ENCODE measurements at regions not wholly inside any gene's neighbourhood (a gene's known extent, or its start where the extent isn't known, plus 50 kb on each side); places are given as distances from the start of the nearest gene placed in this dataset.
"Not testable (repeated sequence)": the region's sequence is repeated elsewhere in the genome, so short reads cannot be mapped to it uniquely, and the experiment has no call there.

DNA sequence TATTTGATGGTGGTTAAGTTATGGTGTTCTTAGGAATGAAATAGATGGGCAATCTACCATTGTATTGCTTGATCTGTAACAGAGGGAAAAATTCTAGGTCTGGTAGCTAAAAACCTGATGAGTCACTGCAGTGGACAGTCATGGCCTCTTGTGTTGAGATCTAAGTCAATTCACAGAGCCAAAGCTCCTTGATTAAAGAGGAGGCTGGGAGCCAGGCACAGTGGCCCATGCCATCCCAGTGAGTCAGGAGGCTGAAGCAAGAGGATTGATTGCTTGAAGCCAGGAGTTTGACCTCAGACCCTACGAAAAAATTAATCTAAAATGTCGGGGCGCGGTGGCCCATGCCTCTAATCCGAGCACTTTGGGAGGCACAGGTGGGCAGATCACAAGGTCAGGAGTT lies 67.1 kb upstream of the KPNA3 start:
- in situ Hi-C loops (cut with HindIII; ENCODE audit: low pct_ligation_motif_present, low pct_unique_long_range_greater_than_20kb, low sequenced_read_pairs) = no loop called here
- DNase-seq = peak; percentile 37

DNA sequence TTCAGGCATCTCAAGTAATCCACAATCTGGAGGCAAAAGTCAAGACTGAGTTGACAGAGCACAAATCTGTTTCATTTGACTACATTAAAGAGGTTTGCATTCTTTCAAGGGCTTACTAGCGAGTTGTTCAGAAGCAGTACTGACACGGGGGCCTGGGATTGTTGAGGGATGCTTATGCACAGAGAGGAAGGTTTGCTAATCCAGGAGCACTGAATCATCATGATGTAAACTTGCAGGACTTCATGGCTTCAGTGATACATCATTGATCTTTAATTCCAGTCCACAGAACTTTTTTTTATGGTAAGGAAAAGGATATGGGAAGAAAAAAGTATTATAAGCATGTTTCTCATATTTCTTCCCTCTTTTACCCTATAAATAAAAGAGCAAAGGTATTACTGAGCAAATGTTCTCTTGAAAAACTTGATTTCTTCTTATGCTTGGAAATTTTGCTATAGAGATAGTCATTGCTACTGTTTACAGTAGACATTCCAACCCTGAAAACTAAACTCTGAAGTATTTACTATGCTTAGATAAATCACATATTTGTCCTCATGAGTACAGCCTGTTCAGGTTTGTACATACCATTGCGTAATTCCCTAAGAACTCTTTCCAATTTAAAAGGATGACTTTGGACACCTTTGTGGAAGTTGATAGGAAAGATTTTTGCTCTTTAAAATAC lies 65.8 kb upstream of the KPNA3 start:
- in situ Hi-C loops (cut with HindIII; ENCODE audit: low pct_ligation_motif_present, low pct_unique_long_range_greater_than_20kb, low sequenced_read_pairs) = no loop called here
- peak; percentile 25 for DNase-seq

DNA sequence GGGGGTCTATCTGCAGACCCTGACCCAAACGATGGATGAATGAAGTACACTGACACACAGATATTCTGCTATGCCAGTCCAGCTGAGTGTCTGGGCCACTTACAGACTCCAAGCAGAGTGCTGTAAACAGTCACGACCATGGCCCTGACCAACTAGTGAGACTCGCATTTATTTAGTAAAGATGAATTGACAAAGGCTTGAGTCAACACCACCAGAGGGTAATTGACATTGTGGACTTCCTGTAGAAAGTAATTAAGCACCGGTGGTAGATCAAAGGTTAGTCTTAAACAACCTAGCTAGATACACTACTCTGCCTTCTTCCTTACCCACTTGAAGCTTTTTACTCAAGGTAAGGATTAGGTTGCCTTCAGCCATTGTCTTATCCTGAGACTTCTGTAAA lies 63.4 kb upstream of the KPNA3 start:
- in situ Hi-C loops (cut with HindIII; ENCODE audit: low pct_ligation_motif_present, low pct_unique_long_range_greater_than_20kb, low sequenced_read_pairs) = no loop called here
- no peak for DNase-seq

DNA sequence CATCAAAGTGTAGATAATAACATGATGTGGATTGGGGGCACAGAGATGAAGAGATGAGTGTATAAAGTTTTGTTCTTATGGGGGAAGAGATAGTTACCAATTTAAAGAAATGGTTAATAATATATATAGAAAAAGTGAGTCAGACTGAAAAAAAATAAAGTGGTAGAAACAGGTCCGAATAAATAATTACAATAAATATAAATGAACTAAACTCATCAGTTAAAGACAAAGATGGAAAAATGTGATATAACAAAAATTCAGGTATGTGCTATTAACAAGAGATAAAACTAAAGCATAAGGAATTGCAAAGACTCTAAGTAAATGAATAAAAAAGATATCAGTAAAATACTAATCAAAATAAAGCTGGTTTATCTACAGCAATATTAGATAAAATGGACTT lies 61.1 kb upstream of the KPNA3 start:
- in situ Hi-C loops (cut with HindIII; ENCODE audit: low pct_ligation_motif_present, low pct_unique_long_range_greater_than_20kb, low sequenced_read_pairs) = no loop called here
- DNase-seq = no peak

DNA sequence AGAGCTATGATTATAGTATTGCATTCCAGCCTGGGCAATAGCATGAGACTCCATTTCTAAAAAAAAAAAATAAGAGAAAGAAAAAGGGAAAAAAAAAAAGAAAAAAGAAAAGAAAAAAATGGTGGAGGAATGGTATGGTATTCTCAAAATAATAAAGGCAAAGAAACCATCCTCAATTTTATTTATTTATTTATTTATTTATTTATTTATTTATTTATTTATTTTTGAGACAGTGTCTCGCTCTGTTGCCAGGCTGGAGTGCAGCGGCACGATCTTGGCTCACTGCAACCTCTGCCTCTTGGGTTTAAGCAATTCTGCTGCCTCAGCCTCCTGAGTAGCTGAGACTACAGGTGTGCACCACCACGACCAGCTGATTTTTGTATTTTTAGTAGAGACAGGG lies 60.0 kb upstream of the KPNA3 start:
- DNase-seq; in situ Hi-C loops (cut with HindIII; ENCODE audit: low pct_ligation_motif_present, low pct_unique_long_range_greater_than_20kb, low sequenced_read_pairs): not testable (repeated sequence)

DNA sequence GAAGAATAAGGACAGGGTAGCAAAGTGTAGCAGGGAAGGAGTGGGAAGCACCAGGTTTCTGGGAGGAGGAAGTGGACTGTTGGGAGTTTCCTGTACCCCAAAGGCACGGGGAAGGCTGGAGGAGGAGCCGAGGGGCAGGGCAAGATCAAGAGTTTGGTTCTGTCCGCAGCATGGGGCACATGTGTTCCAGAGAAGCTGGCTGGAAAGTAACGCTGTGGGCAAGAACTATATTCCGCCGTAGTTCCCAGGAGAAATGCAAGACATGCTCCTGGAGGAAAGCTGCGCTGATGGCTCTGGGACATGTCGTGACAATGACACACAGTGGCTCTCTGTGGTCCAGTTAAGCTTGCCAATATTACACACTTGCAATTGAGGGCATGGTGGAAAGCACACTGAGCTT lies 51.7 kb upstream of the KPNA3 start:
- no peak for DNase-seq
- in situ Hi-C loops (cut with HindIII; ENCODE audit: low pct_ligation_motif_present, low pct_unique_long_range_greater_than_20kb, low sequenced_read_pairs) = no loop called here

Data from ACHN (cell line).